ENCODE measurements at regions not wholly inside any gene's neighbourhood (a gene's known extent, or its start where the extent isn't known, plus 50 kb on each side); places are given as distances from the start of the nearest gene placed in this dataset.

DNA sequence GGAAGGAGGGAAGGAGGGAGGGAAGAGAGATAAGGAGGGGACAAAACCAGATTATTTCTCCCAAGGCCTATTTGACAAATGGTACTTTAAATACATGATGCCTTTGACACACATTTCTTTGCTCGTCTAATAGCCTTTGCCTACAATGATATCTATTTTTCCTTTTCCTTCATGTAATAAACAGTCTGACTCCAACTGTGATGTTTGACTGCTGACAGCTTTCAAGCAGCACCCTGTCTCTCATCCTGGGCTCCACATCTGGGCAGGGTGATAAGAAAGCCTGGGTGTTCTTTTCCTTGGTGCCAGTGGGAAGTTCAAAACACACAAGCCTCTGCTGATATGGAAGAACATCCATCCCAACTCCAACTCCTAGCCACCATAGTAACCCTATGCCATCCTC is 1277.7 kb upstream of the NXPH2 start:
- in situ Hi-C loops (cut with MboI; ENCODE audit: low pct_ligation_motif_present in 1 of 4, low pct_unique_long_range_greater_than_20kb in 1 of 4, low sequenced_read_pairs in 3 of 4) (no loop called here), intact Hi-C loops (cut with DNase I; ENCODE audit: low total_unique reads) (no loop called here)
- no peak for DNase-seq
- Histone ChIP-seq H3K27me3 (no peaks in the 10 kb centered on the region), H3K36me3 (no peaks in the 10 kb centered on the region), H3K4me3 (no peak overlapping the region), H3K27ac (no peak overlapping the region), H3K4me1 (no peaks in the 10 kb centered on the region), H3K9me3 (no peaks in the 10 kb centered on the region)
- WGBS, 2 donors (ENCODE audit: low coverage in 1 of 2) = 52 to 86% methylated on average over 1 of the region's 1 CpG
- TF ChIP-seq POLR2A (IDR thresholded peaks at IDR 0.05) (no peak), CTCF (IDR thresholded peaks at IDR 0.05) (no peak), EP300 (IDR thresholded peaks at IDR 0.05; ENCODE audit: low read depth) (no peak), POLR2AphosphoS5 (IDR thresholded peaks at IDR 0.05) (no peak)

DNA sequence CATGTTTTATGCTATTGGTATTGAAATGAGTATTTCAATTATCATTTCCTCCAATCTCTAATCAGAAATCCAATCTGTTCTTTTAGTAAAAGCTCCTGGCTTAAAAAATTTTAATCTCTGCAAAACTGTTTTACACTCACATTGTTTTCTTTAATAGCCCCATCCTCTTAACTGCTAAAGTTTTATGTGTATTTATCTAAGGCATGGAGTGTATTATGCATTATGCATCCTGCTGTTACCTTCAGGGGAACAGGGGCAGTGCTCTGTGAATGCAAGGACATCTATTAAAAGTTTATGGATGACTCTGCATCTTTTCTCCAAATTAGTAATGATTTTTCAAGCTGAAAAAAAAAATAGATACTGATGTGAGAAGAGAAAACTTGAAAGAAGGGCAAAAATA is 1261.6 kb upstream of the NXPH2 start:
- TF ChIP-seq CTCF (IDR thresholded peaks at IDR 0.05) = no peak
- TF ChIP-seq EP300 (IDR thresholded peaks at IDR 0.05; ENCODE audit: low read depth) = no peak
- TF ChIP-seq POLR2A (IDR thresholded peaks at IDR 0.05) = no peak
- TF ChIP-seq POLR2AphosphoS5 (IDR thresholded peaks at IDR 0.05) = no peak
- in situ Hi-C loops (cut with MboI; ENCODE audit: low pct_ligation_motif_present in 1 of 4, low pct_unique_long_range_greater_than_20kb in 1 of 4, low sequenced_read_pairs in 3 of 4) = no loop called here
- Histone ChIP-seq H3K27ac (no peak overlapping the region), H3K27me3 (no peaks in the 10 kb centered on the region), H3K9me3 (no peaks in the 10 kb centered on the region), H3K4me1 (no peaks in the 10 kb centered on the region), H3K36me3 (no peaks in the 10 kb centered on the region), H3K4me3 (no peak overlapping the region)
- intact Hi-C loops (cut with DNase I; ENCODE audit: low total_unique reads) = no loop called here
- DNase-seq = no peak

DNA sequence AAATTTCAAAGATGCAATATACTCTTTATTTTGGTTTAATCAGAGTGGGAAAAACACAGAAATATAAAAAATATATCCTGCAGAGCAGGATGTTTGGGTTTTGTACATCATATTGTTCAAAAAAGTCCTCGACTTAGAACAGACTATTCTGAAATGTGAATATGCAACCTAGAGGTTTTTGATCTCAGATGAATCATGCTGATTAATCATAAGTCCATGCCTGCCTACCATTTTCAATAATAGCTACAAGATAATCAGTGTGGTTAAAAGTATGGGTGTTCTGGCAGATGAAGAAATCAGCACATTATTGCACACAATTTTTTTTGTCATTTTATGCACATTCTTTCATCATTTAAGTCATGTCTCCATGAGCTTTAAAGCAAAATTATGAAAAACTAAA is 1261.0 kb upstream of the NXPH2 start:
- intact Hi-C loops (cut with DNase I; ENCODE audit: low total_unique reads) (no loop called here), in situ Hi-C loops (cut with MboI; ENCODE audit: low pct_ligation_motif_present in 1 of 4, low pct_unique_long_range_greater_than_20kb in 1 of 4, low sequenced_read_pairs in 3 of 4) (no loop called here)
- DNase-seq = no peak
- H3K36me3 ChIP-seq = no peaks in the 10 kb centered on the region
- no peaks in the 10 kb centered on the region for H3K4me1 ChIP-seq
- WGBS, 2 donors (ENCODE audit: low coverage in 1 of 2) = 78 to 80% methylated on average over 1 of the region's 1 CpG
- no peak overlapping the region for H3K4me3 ChIP-seq
- no peaks in the 10 kb centered on the region for H3K27me3 ChIP-seq
- TF ChIP-seq POLR2AphosphoS5 (IDR thresholded peaks at IDR 0.05) (no peak), CTCF (IDR thresholded peaks at IDR 0.05) (no peak)
- no peaks in the 10 kb centered on the region for H3K9me3 ChIP-seq
- no peak overlapping the region for H3K27ac ChIP-seq

DNA sequence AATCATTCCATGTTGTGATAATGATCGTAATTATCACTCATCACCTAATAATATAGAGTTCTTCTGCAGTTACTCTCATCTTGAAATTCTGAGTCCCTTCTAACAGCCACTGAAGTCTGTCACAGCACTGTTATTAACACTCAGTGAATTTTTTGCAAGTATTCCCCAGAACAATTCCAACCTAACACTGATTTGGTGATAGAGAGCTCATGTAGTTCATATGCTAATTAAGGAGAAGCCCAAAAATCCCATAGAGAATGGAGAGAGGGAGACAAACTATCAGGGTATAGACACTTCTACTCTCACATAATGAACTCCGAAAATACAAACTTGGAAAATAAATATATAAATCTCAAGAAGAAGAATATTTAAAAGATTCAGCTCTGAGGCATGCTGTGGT is 1253.4 kb upstream of the NXPH2 start:
- in situ Hi-C loops (cut with MboI; ENCODE audit: low pct_ligation_motif_present in 1 of 4, low pct_unique_long_range_greater_than_20kb in 1 of 4, low sequenced_read_pairs in 3 of 4) = no loop called here
- WGBS, 2 donors (ENCODE audit: low coverage in 1 of 2) = 86 to 90% methylated on average over 2 of the region's 2 CpGs

More for the DNA sequence above, 1253.4 kb upstream of the NXPH2 start:
- TF ChIP-seq POLR2AphosphoS5 (IDR thresholded peaks at IDR 0.05) (no peak), EP300 (IDR thresholded peaks at IDR 0.05; ENCODE audit: low read depth) (no peak), POLR2A (IDR thresholded peaks at IDR 0.05) (no peak), CTCF (IDR thresholded peaks at IDR 0.05) (no peak)
- Histone ChIP-seq H3K36me3 (no peaks in the 10 kb centered on the region), H3K4me3 (no peak overlapping the region), H3K4me1 (no peaks in the 10 kb centered on the region), H3K27ac (no peak overlapping the region), H3K9me3 (no peaks in the 10 kb centered on the region), H3K27me3 (no peaks in the 10 kb centered on the region)
- DNase-seq = no peak
- intact Hi-C loops (cut with DNase I; ENCODE audit: low total_unique reads) = no loop called here
